HCT116 (cell line): ENCODE measurements at regions not wholly inside any gene's neighbourhood (a gene's known extent, or its start where the extent isn't known, plus 50 kb on each side); places are given as distances from the start of the nearest gene placed in this dataset.

Experiments used
- CEBPB ChIP-seq: IDR thresholded peaks from 2 replicates; pipeline ENCODE4 v1.6.1; 2012; ENCODE audit warnings: low read depth
- EZH2 ChIP-seq: fragments of 200-600 bp; sonication (generic); IDR thresholded peaks from 2 replicates; pipeline ENCODE4 v1.6.1; 2017; ENCODE audit warnings: antibody characterized with exemption, mixed run types
- EZH2phosphoT487 ChIP-seq: fragments of 200-600 bp; IDR thresholded peaks from 2 replicates; pipeline ENCODE4 v1.6.1; 2018; ENCODE audit warnings: antibody characterized with exemption, borderline replicate concordance
- POLR2A ChIP-seq: IDR thresholded peaks from 2 replicates; pipeline ENCODE4 v1.7.0; 2011; ENCODE audit warnings: borderline replicate concordance; ENCODE audit not compliant: insufficient read depth, insufficient read length; ENCODE audit errors: extremely low read depth
- POLR2AphosphoS5 ChIP-seq: IDR thresholded peaks from 2 replicates; pipeline ENCODE4 v1.6.1; 2011; ENCODE audit warnings: mild to moderate bottlenecking, low read depth, low read length, moderate library complexity
- RAD21 ChIP-seq: IDR thresholded peaks from 2 replicates; pipeline ENCODE4 v1.6.1; 2012; ENCODE audit warnings: low read depth, mild to moderate bottlenecking
- SIN3A ChIP-seq: IDR thresholded peaks from 2 replicates; pipeline ENCODE4 v1.6.1; 2012; ENCODE audit warnings: low read depth
- ZFX ChIP-seq: fragments of 450-650 bp; IDR thresholded peaks from 2 replicates; pipeline ENCODE4 v1.6.1; 2017
- ZNF274 ChIP-seq: fragments of 200-500 bp; sonication (Bioruptor generic); IDR thresholded peaks from 2 replicates; pipeline ENCODE4 v1.6.1; 2014; ENCODE audit warnings: mild to moderate bottlenecking, low read depth, low read length, inconsistent platforms
- TF ChIP-seq, protein P1 (sequence below), 3 experiments: fragments of 200-600 bp in 1 of 3; sonication (generic) in 1 of 3; IDR thresholded peaks in 2 of 3; conservative IDR thresholded peaks in 1 of 3; 2 replicates each; pipeline ENCODE4 v1.5.1; 2012 to 2017; ENCODE audit warnings: low read depth in 2 of 3, low read length in 2 of 3, antibody characterized with exemption in 1 of 3, borderline replicate concordance in 1 of 3, control low read depth in 1 of 3, mild to moderate bottlenecking in 1 of 3, mixed read lengths in 1 of 3, mixed run types in 1 of 3, moderate library complexity in 1 of 3; ENCODE audit not compliant: insufficient read depth in 1 of 3
- TF ChIP-seq, protein P2 (sequence below): IDR thresholded peaks from 2 replicates; pipeline ENCODE4 v1.6.1; 2011; ENCODE audit warnings: mild to moderate bottlenecking, low read length, moderate library complexity; ENCODE audit not compliant: insufficient replicate concordance; ENCODE audit errors: extremely low read depth
- TF ChIP-seq, protein P3 (sequence below): IDR thresholded peaks from 2 replicates; pipeline ENCODE4 v1.6.1; 2012

DNA sequence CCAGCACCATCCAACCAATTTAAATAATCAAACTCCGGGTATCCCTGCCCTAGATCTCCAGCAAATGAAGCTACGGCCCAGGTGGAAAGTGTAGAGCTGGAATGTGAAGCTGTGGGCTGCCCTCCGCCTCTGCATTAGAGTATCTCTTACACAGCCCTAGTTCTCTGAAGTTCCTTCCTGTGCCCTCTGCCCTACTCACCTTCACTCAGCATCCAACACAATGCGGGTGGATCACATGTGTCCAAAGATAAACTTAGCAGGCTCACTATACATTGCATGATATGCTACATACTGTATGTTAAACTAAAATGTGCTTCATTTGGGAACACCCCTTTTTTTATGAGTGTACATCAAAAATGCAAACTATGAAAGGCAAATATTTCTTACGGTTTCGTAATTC, 70.0 kb upstream of the RAD23B start:
- TF ChIP-seq, protein P1, sequence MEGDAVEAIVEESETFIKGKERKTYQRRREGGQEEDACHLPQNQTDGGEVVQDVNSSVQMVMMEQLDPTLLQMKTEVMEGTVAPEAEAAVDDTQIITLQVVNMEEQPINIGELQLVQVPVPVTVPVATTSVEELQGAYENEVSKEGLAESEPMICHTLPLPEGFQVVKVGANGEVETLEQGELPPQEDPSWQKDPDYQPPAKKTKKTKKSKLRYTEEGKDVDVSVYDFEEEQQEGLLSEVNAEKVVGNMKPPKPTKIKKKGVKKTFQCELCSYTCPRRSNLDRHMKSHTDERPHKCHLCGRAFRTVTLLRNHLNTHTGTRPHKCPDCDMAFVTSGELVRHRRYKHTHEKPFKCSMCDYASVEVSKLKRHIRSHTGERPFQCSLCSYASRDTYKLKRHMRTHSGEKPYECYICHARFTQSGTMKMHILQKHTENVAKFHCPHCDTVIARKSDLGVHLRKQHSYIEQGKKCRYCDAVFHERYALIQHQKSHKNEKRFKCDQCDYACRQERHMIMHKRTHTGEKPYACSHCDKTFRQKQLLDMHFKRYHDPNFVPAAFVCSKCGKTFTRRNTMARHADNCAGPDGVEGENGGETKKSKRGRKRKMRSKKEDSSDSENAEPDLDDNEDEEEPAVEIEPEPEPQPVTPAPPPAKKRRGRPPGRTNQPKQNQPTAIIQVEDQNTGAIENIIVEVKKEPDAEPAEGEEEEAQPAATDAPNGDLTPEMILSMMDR (IDR thresholded peaks at IDR 0.05 in 2 of 3, conservative IDR thresholded peaks at IDR 0.05 in 1 of 3; ENCODE audit: borderline replicate concordance in 1 of 3, insufficient read depth in 1 of 3, low read depth in 2 of 3, low read length in 2 of 3): no peak
- TF ChIP-seq CEBPB (no peak), POLR2AphosphoS5 (no peak; the same call in 1 of the 2 replicates), EZH2phosphoT487 (no peak), EZH2 (no peak), RAD21 (no peak), POLR2A (no peak), SIN3A (no peak), ZFX (no peak), ZNF274 (no peak)
- TF ChIP-seq, protein P2, sequence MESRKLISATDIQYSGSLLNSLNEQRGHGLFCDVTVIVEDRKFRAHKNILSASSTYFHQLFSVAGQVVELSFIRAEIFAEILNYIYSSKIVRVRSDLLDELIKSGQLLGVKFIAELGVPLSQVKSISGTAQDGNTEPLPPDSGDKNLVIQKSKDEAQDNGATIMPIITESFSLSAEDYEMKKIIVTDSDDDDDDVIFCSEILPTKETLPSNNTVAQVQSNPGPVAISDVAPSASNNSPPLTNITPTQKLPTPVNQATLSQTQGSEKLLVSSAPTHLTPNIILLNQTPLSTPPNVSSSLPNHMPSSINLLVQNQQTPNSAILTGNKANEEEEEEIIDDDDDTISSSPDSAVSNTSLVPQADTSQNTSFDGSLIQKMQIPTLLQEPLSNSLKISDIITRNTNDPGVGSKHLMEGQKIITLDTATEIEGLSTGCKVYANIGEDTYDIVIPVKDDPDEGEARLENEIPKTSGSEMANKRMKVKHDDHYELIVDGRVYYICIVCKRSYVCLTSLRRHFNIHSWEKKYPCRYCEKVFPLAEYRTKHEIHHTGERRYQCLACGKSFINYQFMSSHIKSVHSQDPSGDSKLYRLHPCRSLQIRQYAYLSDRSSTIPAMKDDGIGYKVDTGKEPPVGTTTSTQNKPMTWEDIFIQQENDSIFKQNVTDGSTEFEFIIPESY: no peak
- TF ChIP-seq, protein P3, sequence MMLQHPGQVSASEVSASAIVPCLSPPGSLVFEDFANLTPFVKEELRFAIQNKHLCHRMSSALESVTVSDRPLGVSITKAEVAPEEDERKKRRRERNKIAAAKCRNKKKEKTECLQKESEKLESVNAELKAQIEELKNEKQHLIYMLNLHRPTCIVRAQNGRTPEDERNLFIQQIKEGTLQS: no peak
